LHCN-M2 (cell line): ENCODE measurements at regions not wholly inside any gene's neighbourhood (a gene's known extent, or its start where the extent isn't known, plus 50 kb on each side); places are given as distances from the start of the nearest gene placed in this dataset.

Experiments used
- DNase-seq: peaks from one replicate; pipeline ENCODE4 v3.0.0-alpha.2; 2012; ENCODE audit warnings: low read depth

DNA sequence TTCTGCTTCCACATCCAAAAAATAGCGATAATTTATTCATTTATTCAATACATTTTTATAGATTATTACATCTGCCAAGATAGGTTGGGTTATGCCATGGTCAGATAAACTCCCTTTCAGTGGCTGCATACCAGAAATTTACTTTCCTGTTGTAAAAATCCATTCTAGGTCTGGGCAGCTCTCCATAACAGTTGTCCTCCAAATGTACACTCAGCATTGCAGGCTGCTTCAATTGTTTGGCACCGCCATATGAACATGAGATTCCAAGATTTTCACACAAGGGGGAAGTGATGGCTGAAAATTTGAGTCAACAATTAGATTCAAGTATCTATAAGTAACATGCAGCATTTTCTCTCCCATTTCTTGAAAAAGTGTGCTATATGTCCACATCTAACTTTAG is 568.7 kb downstream of the ETV1 start:
- DNase-seq: no peak

DNA sequence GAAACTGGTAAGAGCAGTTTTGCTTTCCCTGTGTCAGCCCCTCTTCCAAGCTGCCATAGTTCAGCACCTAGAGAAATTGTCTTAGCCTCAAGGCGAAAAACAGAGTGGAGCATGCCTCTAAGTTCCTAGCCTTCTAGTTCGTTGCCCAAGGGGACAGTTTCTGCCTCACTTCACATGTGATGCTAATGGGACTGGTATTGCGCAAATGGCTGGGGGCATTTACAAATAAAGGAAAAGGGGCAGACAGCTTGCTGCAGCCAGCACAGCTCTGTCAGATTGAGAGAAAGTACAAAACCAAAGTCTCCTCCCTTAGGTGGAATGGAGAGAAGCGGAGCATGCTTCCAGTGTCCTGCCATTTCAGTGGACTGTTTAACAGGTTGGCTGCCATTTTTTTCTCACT is 567.7 kb downstream of the ETV1 start:
- DNase-seq: no peak

DNA sequence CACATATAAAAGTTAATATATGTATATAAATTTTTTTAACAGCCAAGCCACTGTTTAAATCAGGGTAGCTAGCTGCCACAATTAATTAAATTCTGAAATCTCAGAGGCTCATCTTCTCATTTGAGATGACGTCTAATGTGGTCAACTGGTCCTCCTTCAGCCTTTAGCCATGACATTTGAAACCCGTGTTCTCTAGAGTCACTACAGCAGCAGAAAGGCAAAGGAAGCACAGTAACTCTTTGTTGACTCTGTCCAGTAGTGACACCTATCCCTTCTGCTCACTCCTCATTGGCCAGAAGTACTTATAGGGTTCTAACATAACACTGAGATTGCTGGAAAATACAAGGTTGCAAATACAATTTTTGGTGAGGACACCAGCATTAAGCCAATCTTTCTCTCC is 555.5 kb downstream of the ETV1 start:
- no peak for DNase-seq

DNA sequence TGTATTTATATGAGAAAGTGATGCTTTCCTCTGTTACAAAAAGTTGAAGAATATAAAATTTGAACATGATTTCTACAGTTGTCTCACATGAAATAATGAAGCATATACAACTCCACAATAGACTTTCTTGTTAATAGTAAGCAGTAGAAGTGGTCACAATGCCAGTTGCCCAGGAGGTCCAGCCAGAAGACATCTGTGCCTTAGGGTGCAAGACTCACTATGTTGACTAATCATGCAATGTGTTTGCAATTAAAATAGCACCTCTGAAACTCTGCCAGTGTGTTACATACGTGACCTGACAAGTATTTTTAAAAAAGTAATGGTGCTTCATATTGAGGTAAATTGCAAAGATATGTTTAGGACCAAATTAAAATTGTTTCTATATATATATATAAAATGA is 547.2 kb downstream of the ETV1 start:
- no peak for DNase-seq

DNA sequence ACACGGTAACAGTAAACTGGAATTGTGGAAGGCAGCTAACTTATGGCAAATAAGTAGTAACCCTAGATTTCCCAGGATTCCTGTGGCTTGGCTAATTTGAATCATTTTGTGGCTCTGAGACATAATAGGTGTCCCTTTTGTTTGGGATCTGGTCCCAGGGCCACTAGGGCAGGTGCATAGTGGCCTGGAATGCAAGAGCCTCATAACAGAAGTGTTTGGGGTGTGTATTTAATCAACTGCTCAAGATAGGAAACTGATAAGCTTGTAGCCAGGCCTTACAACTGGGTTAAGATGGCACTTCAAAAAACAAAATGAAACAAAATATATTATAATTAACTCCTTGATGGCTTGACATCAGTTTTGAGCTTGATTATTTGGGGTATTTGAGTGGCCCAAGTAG is 541.8 kb downstream of the ETV1 start:
- DNase-seq: no peak

DNA sequence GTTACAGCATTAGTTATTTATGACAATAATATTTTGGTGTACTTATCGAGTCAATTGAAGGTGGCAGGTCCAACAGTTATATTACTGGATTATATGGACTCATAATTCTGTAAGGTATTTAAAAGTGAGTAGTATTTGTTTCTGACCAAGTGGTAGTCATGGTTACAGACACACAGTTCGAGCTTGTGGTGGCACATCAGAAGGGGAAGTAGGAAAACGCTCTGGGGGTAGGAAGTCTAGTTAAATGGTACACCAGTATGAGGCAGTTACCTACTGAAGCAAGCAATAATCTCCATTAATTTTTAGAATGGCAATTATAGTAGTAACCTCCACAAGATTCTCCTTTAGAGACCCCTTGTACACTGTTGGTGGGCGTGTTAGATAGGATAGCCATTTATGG is 541.2 kb downstream of the ETV1 start:
- DNase-seq: no peak

DNA sequence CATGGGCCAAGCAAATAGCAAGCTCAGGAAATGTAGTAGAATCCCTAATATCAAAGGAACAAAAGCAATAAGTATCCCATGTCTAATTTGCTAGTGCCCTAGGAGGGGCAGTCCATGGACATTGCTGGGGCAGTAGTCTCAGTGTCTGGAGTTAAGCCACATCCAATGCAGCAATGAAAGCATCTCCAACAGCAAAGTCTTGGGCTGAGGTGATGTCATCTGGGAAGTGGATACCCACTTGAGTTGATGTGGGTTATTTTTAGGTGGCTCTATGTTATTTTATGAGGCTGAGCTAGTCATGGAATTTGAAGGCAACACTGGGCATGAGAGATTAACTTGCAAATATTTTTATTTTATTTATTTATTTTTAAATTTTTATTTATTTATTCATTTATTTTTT is 540.0 kb downstream of the ETV1 start:
- no peak for DNase-seq

DNA sequence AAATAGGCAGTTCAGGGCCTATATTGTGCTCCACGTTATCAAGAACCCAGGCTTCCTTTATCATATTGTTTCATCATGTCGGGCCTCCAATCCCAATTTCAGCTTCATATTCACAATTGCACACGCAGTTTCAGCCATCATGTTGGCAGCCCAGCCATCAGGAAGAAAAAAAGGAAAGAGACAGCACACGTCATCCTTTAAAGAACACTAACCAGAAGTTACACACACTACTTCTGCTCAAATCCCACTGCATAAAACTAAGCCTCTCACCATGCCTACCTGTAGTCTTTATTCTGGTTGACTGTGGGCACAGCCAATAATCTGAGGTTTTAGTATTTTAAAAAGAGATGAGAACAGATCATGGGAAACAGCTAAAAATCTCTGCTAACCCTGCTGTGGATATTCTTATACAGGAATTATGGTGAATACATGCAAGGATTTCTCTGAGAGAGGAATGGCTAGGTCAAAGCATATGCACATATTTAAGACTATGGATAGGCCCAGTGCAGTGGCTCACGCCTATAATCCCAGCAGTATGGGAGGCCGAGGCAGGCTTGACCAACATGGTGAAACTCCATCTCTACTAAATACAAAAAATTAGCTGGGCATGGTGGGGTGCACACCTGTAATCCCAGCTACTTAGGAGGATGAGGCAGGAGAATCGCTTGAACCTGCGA is 534.4 kb downstream of the ETV1 start:
- DNase-seq: no peak

DNA sequence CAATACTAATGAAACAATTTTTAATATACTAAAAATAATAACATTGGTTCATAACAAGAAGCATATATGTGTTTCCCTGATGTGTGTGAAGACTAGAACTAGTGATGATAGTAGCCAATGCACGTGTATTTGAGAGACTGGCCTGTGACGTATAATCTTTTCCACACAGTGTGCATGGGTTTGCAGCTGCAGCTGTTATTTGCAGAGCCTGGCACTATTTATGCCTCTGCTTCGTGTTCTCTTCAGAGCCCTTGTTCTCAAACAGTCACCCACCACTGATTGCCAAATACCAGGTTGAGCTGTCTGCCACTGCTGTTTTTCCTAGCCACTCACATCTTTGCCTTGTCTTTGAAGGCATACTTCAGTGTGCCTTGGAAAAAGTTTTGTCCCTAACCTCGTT is 531.7 kb downstream of the ETV1 start:
- DNase-seq: peak; percentile 83

DNA sequence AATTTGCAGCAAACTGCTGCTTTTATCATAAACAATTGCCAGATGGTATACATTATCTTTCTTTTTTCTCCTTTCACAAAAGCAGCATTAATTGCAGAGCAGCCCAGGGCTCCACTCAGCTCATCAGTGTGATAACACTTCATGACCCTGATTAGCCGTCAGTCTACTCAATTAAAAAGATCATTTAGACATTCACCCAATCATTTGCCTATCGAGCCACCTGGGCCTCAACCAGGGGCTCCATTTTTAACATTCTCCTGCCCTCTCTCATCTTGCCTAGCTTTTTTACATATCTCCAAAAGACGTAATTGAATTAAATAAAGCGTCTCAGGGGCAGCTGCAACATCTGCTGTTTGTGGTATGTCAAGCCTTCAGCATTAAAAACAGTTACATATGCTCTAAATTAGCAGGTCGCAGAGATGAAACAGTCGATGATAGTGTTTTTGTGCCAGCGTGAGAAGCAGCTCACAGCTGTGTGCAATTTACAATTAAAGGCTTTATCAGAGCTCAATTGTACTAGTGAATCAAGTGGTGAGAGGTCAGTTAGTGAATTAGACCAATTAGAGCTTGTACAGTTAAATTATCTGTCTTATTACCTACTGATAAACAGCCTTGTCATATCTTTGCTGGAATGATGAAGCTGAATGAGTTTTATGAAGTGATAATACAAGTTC is 522.5 kb downstream of the ETV1 start:
- DNase-seq: no peak

DNA sequence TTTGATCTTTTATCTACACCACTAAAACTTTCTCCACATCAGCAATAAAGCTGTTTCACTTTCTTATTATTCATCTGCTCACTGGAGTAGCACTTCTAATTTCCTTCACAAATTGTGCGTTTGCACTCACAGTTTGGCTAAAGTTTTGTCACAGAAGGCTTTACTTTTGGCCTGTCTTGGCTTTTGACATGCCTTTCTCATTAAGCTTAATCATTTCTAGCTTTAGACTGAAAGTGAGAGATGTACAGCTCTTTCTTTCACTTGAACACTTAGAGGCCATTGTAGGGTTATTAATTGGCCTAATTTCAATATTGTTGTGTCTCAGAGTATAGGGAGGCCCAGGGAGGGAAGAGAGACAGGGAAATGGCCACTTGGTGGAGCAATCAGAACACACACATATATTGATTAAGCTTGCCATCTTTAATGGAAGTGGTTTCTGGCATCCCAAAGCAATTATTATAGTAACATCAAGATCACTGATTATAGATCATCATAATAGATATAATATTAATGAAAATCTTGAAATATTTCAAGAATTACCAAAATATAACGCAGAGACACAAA is 512.5 kb downstream of the ETV1 start:
- DNase-seq: no peak

DNA sequence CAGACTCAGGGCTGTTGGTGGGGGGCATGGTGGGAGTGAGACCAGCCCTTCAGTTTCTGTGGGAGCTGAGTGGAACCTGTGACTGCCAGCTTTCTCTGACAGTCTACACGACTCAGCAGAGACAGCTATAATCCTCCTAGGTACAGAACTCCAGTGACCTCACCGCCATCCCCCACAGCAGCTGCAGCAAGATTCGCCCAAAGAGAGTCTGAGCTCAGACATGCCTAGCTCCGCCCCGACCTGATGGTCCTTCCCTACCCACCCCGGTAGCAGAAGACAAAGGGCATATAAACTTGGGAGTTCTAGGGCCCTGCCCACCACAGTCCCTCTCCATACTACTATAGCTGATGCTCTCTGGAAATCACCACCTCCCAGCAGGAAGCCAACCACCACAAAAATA is 500.1 kb downstream of the ETV1 start:
- DNase-seq: no peak

DNA sequence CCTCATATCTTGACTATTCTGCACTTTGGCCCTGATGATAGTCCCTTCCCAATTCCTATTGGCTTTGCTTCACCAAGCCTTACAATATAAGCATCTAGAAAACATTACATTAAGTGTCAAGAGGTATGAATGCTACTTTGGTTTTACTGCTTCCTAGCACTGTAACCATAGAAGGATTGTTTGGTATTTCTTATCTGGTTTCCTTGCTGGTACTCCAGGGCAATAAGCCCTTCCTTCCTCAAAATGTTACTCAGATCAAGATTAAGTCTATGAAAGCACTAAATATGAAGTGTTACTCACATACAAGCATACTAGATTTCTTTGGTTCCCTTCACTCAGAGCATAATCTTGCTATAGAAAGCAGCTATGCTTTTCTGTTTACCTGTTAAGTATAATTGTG is 492.5 kb downstream of the ETV1 start:
- DNase-seq: no peak

DNA sequence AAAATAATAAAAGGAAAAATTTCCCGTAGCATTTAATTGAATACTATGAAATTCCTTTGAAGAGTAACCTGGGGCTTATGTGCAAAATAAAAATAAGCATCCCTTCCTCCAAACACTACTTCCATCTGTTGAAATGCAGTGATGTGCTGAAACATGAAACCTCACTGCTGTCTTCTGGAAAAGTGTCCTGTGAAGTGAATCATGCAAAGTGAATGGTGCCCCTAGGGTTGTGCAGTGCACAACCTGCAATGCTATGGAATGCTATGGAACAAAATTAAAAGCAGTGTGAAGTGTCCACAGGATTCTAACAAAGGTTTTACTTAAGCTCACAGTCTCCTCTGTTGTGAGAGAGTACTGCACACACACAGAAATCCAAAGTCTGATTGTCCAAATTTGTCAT is 480.9 kb downstream of the ETV1 start:
- peak; percentile 27 for DNase-seq

DNA sequence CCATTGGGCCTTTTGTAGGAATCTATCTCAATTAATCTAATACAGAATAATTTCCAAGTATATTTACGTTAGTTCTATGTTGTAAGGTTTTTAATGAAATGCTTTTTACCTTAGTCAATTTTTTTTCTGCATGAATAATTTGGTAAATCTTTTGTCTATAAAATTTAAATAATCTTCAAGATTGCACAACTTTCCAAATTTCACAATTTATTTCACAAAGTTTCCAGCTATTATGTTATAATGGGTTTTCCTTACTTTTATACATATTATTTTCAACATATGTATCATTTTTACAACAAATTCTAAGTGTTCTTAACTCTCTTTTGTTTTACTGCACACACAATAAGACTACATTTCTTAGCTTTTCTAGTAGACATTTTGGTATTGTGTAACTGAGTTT is 470.7 kb downstream of the ETV1 start:
- no peak for DNase-seq

DNA sequence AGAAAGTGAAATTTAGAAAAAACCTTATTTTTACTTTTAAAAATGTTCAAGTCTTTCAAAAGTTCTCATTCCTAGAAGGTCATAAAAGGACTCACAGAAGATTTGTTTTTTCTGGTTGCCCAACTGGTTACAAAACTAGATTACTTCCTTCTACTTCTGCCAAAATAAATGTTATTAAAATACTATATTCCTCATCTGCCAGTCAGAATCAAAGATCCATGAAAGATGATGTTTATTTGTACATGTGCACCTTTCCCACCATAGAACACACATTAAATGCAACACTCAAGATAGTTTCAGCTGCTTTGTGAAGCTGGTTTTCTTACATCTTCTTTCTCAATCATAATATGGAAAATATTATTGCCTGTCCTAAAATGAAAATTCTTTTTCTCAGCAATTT is 465.4 kb downstream of the ETV1 start:
- no peak for DNase-seq

DNA sequence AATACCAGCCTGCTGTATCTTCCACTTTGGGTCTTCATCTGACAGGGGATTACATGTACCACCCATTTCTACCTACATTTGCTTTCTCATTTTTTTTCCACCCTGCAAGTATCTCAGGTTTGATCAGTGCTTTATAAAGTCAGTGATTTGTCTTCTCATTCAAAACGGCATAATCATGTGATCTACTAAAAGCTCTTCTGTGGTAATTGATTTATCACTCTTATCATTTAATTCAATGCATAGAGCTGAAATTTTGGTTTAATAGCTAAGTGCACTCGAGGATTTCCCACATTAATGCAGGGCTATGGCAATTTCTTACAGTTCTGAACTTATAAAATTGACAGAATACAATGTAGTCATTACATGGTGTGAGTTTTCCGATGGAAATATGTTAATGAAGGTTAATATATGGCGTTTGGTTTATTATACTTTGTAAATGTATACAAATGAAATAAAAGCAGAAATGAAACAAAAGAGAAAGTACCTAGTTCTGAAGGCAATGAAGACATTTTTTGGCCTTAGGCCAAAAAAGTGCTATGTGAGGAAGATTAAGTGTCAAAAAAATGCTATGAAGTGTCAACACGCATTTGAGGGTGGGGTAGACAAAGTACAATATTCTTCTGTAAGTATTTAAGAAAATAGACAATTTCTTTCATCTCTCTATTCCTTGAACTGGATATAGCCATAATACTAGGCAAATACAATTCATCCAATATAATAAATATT is 457.3 kb downstream of the ETV1 start:
- no peak for DNase-seq

DNA sequence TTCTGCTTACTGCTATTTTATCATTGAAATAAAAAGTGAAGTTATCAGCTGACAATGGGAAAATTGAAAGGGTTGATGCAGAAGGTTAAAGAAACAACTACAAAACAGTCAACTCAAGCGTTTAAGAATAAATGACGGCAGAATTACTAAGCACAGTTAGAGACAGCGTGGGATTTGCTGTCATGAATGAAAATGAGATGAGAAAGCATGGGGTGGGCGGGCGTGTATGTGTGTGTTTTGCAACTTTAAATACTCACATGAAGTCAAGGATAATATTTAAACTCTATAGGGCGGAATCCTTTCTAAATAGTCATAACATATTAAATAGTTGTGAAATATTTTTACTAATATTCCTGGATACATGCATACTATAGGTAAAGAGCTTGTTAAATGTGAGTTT is 450.8 kb downstream of the ETV1 start:
- DNase-seq: no peak

DNA sequence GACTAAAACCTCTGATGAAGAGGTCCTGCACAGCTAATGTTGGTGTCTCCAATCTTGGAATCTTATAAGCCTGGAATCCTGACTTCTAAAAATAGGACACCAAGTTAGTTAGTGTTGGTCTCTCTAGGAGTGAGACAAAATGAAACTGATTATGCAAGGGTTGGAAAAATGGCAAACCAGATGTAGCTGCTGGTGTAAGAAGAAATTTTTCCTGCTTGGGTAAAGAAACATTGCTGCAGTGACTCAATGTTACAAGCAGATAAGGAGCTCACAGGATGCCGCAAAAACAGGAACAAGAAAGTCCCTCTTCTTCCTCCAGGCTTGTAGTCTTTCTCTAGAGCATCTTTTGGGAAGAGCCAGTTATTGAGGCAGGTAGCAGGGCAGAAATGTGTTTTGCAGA is 449.0 kb downstream of the ETV1 start:
- DNase-seq: peak; percentile 26

DNA sequence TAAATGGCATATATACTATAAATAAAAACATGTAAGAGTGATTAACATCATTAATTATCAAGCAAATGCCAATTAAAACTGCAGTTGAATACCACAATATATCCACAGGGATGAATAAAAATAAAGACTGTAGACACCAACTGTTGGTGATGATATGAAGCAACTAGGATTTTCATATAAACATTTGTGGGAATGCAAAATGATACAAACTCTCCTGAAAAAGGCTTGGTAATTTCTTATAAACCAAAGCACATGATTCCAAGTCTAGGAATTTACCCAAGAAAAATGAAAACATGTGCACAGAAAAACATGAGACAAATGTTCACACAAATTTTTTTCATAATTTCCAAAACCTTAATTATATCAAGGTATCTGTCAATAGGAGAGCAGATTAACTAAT is 448.1 kb downstream of the ETV1 start:
- no peak for DNase-seq

DNA sequence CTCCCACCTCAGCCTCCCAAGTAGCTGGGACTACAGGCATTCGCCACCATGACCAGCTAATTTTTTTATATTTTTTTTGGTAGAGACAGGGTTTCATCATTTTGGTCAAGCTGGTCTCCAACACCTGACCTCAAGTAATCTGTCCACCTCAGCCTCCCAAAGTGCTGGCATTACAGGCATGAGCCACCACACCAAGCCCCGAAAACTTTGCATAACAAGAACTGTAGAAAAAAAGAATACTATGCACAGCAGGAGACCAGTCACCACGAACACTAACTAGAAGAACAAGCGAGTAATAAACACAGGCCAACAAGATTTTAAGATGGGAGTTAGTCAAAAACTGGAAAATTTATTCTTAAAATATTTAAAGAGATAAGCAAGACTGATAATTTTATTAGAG is 447.0 kb downstream of the ETV1 start:
- no peak for DNase-seq

DNA sequence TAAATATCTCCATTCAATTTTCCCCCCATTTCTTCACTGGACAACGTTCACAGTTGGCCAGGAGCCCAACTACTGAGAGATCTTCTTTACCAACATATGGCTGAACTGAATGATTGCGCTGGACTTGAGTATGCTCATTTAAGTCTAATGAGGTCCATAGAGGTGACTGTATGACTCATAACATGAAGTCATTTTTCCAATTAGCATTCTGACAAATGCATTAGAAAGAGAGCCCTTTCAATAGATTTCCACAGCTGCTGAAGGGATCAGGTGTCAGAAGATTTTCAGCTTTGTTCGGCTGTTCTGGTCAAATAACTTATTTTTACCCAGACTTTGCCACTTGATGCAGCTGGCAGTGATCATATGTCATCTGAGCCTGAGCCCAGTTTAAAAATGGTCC is 438.0 kb downstream of the ETV1 start:
- DNase-seq: peak; percentile 91

DNA sequence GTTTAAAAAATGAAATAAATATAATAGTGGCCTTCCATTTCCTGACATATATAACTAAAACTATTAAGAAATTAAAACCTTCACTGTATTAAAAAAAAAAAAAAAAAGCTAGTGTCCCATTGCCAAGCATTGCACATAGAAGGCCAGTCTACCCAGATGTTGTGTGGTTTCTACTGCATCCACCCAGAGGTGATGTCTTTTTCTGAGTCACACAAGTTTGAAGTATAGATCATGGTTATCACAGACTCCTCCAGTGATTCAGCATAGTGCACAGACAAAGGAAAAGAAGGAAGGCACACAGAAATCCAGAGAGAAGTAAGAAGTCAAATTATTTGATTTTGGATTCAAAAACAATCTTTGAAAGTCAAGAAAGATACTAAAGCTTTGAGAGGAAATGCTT is 429.0 kb downstream of the ETV1 start:
- peak; percentile 72 for DNase-seq
